Naive thymus-derived CD8-positive, alpha-beta T cell (primary cell): ENCODE measurements at regions not wholly inside any gene's neighbourhood (a gene's known extent, or its start where the extent isn't known, plus 50 kb on each side); places are given as distances from the start of the nearest gene placed in this dataset.

Source experiments
- ATAC-seq, 2 donors: fragments of 150-1000 bp; cut with Tn5 transposase in 1 of 2; sonication (Bioruptor Pico), chemical (Tn5 transposase) in 1 of 2; 1 replicate in 1 of 2; 2 replicates in 1 of 2; pipeline ENCODE4 v1.10.0; 2021; ENCODE audit warnings: mild to moderate bottlenecking in 2 of 2, moderate library complexity in 2 of 2
- POLR2A ChIA-PET: fragments of 350-600 bp; sonication (Branson Sonifier 250); formaldehyde crosslinking; loops from one replicate; lab custom pipeline; 2021; ENCODE audit warnings: antibody characterized with exemption; lab: Charles Lee
- DNase-seq, 10 donors: peaks; one replicate each; pipeline versions ENCODE4 v3.0.0 to v3.0.0-alpha.2; 2020 to 2022
- H3K27ac Mint-ChIP-seq, 10 donors: one replicate each; pipeline ENCODE4 v1.8.0; 2020 to 2022; ENCODE audit warnings: mild to moderate bottlenecking in 10 of 10, mixed read lengths in 10 of 10, moderate library complexity in 4 of 10, inconsistent platforms in 1 of 10
- H3K27me3 Mint-ChIP-seq, 5 donors: one replicate each; pipeline ENCODE4 v1.8.0; 2021 to 2022; ENCODE audit warnings: mixed read lengths in 5 of 5
- H3K36me3 Mint-ChIP-seq, 3 donors: one replicate each; pipeline ENCODE4 v1.8.0; 2020 to 2022; ENCODE audit warnings: mixed read lengths in 3 of 3, mild to moderate bottlenecking in 2 of 3, inconsistent platforms in 1 of 3
- H3K4me1 Mint-ChIP-seq, 4 donors: one replicate each; pipeline ENCODE4 v1.8.0; 2021 to 2022; ENCODE audit warnings: mixed read lengths in 4 of 4
- H3K4me3 Mint-ChIP-seq, 10 donors: one replicate each; pipeline ENCODE4 v1.8.0; 2020 to 2022; ENCODE audit warnings: mild to moderate bottlenecking in 10 of 10, mixed read lengths in 10 of 10, moderate library complexity in 6 of 10, inconsistent platforms in 1 of 10
- H3K9me3 Mint-ChIP-seq, 9 donors: one replicate each; pipeline ENCODE4 v1.8.0; 2020 to 2022; ENCODE audit warnings: mixed read lengths in 9 of 9, mild to moderate bottlenecking in 3 of 9, inconsistent platforms in 1 of 9, moderate library complexity in 1 of 9

DNA sequence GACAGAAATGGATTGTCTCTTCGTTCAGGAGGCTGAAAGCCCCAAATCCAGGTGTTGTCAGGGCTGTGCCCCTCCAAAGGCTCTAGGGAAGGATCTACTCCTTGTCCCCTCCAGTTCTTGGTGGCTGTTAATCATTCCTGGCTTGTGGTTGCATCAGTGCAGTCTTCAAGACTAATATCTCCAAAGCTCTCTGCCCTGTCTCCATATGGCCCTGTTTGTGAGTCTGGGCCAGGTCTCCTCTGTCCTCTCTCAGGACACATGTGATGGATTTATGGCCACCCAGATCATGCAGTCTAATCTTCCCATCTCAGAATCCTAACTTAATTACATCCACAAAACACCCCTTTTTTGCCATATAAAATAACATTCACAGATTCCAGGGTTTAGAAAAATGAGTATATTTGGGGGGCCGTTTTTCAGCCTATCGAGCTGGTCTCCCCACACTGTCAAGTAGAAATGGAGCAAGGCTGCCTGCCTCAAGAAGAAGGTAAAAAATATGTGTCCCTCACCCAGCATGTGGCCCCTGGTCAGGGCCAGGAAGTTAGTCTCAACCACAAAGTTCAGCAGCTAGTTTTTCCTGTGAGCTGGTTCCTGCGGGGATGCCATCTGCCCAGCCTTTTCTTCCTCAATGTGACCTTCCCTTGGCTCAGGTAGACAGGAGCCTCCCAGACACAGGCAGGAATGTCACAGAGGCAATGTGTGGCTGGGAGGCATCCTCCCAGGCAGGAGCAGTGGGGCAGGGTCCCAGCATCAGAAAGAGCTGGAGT, 509.4 kb downstream of the IRX1 start:
- Mint-ChIP-seq H3K4me1 (no peaks in the 10 kb centered on the region), H3K4me3 (no peak overlapping the region), H3K27me3 (no peaks in the 10 kb centered on the region), H3K27ac (no peak overlapping the region), H3K36me3 (no peaks in the 10 kb centered on the region), H3K9me3 (peaks cover 0 to 4% (median 0%) of the 10 kb centered on the region in 9 donors)
- DNase-seq = no peak
- POLR2A ChIA-PET = no interaction called here
- ATAC-seq = no peak

DNA sequence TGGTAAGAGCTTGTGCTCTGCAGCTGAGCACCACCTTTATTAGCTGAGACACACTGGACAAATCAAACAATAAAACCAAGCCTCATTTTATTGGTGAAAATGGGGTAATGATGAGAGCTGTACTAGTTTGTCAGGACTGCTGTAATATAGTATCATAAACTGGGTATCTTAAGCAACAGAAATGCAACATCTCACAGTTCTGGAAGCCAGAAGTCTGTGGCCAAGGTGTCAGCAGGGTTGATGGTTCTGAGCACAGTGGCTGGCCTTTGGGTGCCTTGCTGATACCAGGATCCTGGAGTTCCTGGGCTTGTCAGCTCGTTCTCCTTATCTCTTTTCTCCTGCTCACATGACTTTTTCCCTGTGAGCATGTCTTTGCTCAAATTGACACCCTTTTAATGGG, 513.1 kb downstream of the IRX1 start:
- no peaks in the 10 kb centered on the region for H3K4me1 Mint-ChIP-seq

DNA sequence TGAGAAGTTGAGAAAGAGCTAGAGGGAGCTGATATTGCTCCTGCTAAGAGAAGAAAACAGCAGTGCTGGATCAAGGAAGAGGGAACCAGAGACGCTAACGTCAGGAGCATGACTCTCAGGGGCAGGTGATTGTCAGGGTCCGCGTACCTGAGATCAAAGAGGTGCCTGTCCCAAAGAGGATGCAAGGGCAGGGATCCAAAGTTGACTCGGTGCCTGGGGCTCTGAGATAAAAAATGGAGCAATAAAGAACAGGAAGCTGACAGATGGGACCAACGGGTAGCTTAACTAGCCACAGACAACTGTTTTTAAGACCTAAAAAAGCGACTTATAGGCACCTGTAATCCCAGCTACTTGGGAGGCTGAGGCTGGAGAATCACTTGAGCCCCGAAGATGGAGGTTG, 517.8 kb downstream of the IRX1 start:
- Mint-ChIP-seq H3K4me3 (no peak overlapping the region), H3K9me3 (peaks cover 0 to 3% (median 0%) of the 10 kb centered on the region in 9 donors), H3K4me1 (no peaks in the 10 kb centered on the region), H3K27me3 (peaks cover 0 to 3% (median 0%) of the 10 kb centered on the region in 5 donors), H3K36me3 (no peaks in the 10 kb centered on the region), H3K27ac (no peak overlapping the region)
- POLR2A ChIA-PET = no interaction called here
- no peak for DNase-seq
- no peak for ATAC-seq

More for the DNA sequence above, 513.1 kb downstream of the IRX1 start:
- no peak for ATAC-seq
- Mint-ChIP-seq H3K27ac (peak overlapping the region in 1 of 10 donors; percentile 63), H3K36me3 (no peaks in the 10 kb centered on the region), H3K4me3 (no peak overlapping the region), H3K27me3 (peaks cover 0 to 3% (median 0%) of the 10 kb centered on the region in 5 donors), H3K9me3 (peaks cover 0 to 3% (median 0%) of the 10 kb centered on the region in 9 donors)
- POLR2A ChIA-PET = no interaction called here
- no peak for DNase-seq

DNA sequence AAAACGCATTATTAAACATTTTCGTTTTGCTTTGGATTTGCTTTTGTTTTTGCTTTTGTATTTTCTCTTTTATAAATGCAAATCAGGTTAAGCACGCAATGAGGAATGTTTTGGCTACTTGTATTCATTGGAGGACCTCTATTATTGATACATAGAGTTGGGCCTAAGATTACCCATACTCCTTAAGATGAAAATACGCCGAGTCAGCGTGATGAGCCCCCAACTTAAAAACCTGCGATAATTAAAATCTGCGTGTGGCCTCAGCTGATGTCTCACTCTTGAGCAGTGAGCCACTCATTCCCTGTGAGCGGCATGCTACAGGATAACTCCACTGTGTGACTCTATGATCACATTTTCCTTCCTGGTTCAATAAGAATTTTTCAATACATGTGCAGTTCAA, 518.3 kb downstream of the IRX1 start:
- Mint-ChIP-seq H3K4me3 (no peak overlapping the region), H3K36me3 (no peaks in the 10 kb centered on the region), H3K27me3 (peaks cover 0 to 3% (median 0%) of the 10 kb centered on the region in 5 donors), H3K9me3 (peaks cover 0 to 3% (median 0%) of the 10 kb centered on the region in 9 donors), H3K4me1 (no peaks in the 10 kb centered on the region), H3K27ac (no peak overlapping the region)
- ATAC-seq (no peak), DNase-seq (no peak)
- POLR2A ChIA-PET = no interaction called here

DNA sequence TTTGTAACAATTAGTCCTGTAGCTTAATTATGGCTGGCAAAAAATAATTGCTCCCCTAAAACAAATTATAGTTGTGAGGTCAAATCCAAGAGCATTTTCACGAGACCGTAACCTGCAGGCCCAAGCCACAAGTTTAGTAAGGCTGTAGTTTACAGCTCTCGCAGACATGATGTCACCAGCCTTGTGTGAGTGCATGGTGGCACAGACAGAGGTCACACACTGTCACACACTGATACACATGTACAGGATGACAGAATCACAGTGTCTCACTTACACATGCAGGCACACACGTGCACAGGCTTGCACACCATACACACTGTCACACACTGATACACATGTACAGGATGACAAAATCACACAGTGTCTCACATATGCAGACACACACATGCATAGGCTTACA, 518.8 kb downstream of the IRX1 start:
- Mint-ChIP-seq H3K27me3 (peaks cover 0 to 3% (median 0%) of the 10 kb centered on the region in 5 donors), H3K27ac (no peak overlapping the region), H3K4me3 (no peak overlapping the region), H3K36me3 (no peaks in the 10 kb centered on the region), H3K4me1 (no peaks in the 10 kb centered on the region), H3K9me3 (peaks cover 0 to 6% (median 0%) of the 10 kb centered on the region in 9 donors)
- no peak for DNase-seq
- no peak for ATAC-seq
- POLR2A ChIA-PET = no interaction called here

DNA sequence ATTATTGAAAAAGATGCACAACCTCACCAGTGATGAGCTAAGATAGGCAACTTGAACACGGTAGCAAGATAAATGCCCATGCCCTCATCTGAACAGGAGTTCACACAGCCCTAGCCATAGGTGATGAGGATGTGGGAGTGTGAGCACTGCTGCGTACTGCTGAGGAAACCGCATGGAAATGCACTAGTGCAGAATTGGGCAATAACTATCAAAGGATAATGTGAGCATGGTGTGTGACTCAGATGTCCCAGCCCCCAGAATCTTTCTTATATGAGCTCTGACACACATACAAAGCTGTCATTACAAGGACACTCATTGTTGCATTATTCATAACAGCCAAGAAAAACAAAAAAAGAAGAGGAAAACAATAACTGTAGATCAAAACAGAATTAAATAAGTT, 521.2 kb downstream of the IRX1 start:
- Mint-ChIP-seq H3K9me3 (peaks cover 0 to 23% (median 4%) of the 10 kb centered on the region in 9 donors), H3K36me3 (no peaks in the 10 kb centered on the region), H3K27me3 (peaks cover 0 to 4% (median 2%) of the 10 kb centered on the region in 5 donors), H3K4me1 (no peaks in the 10 kb centered on the region), H3K4me3 (no peak overlapping the region), H3K27ac (no peak overlapping the region)
- POLR2A ChIA-PET = no interaction called here
- DNase-seq = no peak
- ATAC-seq = no peak

DNA sequence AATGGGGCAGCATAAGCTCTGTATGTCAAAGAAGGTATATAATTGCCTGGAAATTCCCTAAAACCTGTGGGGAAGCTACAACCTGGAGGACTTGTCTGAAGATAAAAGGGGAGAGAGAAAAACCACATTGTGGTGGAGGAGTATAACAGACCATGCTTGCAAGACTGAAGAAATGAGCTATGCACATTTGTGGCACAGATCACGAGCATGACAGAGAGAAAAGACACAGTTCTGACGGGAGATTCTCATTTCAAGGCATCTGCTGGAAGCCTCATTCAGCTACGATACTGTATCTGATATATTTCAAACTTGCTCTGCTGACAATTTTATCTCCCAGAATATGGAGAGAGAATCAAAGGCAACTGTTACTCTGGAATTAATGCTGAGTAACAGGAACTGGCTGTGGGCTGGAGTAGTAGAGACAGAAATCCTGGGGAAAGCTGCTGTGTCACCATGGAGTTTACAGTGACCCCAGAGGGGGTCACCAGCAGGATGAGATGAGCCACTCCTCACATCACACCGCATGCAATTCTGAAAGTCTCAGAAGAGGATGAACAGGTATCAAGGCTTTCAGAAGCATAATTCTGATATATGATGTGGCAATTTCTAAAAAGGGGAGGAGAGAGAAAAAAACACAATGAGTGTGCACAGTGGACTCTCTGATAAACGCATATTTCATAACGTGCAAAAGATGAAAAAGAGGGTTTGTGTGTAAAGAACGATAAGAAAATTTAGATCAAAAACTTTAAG, 528.8 kb downstream of the IRX1 start:
- POLR2A ChIA-PET = no interaction called here
- no peak overlapping the region for H3K27ac Mint-ChIP-seq
- H3K4me1 Mint-ChIP-seq = peaks cover 0 to 3% (median 0%) of the 10 kb centered on the region in 4 donors
- H3K9me3 Mint-ChIP-seq = peaks cover 3 to 18% (median 10%) of the 10 kb centered on the region in 9 donors
- no peaks in the 10 kb centered on the region for H3K36me3 Mint-ChIP-seq
- peaks cover 0 to 2% (median 0%) of the 10 kb centered on the region in 5 donors for H3K27me3 Mint-ChIP-seq
- no peak overlapping the region for H3K4me3 Mint-ChIP-seq
- no peak for DNase-seq
- ATAC-seq = no peak

DNA sequence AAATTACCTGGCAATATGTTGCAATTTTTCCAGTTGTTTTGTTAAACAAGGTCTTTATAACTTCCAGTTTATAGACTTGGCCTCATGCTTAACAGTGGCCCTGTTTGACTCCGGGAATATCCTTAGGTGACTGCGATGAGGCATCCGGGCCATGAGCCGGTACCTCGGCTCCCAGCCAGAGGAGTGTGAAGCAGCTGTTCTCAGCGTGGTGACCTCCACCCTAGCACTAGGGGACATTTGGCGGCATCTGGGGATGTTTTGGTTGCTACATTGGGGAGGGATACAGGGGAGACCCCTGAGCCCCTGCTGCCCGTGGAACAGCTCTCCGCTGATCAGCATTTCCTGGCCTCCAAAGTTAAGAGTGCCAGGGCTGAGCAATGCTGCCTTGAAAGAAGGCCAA, 533.4 kb downstream of the IRX1 start:
- no peak overlapping the region for H3K4me3 Mint-ChIP-seq
- H3K9me3 Mint-ChIP-seq = peaks cover 0 to 14% (median 8%) of the 10 kb centered on the region in 9 donors
- H3K4me1 Mint-ChIP-seq = peaks cover 0 to 2% (median 0%) of the 10 kb centered on the region in 4 donors
- ATAC-seq = no peak
- POLR2A ChIA-PET = no interaction called here
- no peaks in the 10 kb centered on the region for H3K36me3 Mint-ChIP-seq
- H3K27ac Mint-ChIP-seq = no peak overlapping the region
- DNase-seq = no peak
- no peaks in the 10 kb centered on the region for H3K27me3 Mint-ChIP-seq

DNA sequence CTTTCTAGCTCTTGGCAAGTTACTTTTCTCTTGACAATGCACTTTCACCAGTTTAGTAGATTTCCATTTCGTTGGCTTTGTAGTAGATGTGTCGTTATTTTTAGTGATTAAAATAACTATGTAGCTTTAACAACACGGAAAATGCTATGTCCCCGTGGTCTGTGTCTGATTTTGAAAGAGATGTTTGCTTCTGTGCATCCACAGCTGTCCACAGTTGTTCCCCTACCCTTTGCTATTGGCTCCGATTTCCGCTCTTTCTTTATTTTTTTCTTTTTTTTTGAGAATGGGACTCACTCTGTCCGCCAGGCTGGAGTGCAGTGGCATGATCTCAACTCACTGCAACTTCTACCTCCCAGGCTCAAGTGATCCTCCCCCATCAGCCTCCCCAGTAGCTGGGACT, 533.9 kb downstream of the IRX1 start:
- Mint-ChIP-seq H3K4me1 (no peaks in the 10 kb centered on the region), H3K36me3 (no peaks in the 10 kb centered on the region), H3K27me3 (no peaks in the 10 kb centered on the region), H3K9me3 (peaks cover 0 to 14% (median 8%) of the 10 kb centered on the region in 9 donors), H3K4me3 (no peak overlapping the region), H3K27ac (no peak overlapping the region)
- POLR2A ChIA-PET = no interaction called here
- no peak for DNase-seq
- ATAC-seq = no peak

DNA sequence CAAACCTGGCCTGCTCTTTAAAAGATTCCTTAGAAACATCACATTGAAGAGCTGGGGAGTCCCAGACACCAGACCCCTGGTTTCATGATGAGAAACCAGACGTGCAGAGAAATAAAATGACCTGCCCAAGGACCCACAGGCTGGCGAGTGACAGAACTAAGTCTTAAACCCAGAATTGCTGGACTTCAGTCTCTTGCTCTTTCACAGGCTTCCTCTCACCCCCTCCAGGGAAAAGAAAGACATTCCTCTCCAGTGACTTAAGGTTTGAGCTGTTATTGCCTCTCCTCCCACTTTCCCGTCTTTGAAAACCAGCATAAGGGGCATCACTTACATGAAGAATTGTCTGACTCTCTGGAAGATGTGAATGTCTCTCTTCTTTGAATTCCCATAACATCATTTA, 535.2 kb downstream of the IRX1 start:
- H3K27me3 Mint-ChIP-seq = no peaks in the 10 kb centered on the region
- POLR2A ChIA-PET = no interaction called here
- no peaks in the 10 kb centered on the region for H3K4me1 Mint-ChIP-seq
- no peak for ATAC-seq
- H3K9me3 Mint-ChIP-seq = peaks cover 0 to 11% (median 8%) of the 10 kb centered on the region in 9 donors
- no peak overlapping the region for H3K4me3 Mint-ChIP-seq
- H3K36me3 Mint-ChIP-seq = no peaks in the 10 kb centered on the region
- H3K27ac Mint-ChIP-seq = no peak overlapping the region
- no peak for DNase-seq

DNA sequence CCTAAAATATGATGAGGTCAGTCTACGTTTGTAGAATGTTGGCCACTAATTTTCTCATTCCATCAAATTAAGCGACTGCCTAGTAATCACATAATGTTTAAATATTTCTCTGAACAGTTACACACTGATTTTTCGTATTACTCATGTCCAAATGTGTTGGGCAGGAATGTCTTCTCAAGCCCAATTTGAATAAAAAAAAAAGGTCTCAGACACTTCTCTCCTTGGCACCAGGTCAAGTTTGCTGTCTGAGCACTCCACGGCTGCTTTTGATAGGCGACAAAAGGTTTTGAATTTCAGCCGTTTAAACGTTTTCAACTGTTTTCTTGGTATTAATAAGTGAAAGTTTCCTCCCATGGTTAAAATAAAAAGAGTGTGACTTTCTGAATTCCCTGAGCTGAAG, 542.1 kb downstream of the IRX1 start:
- POLR2A ChIA-PET = no interaction called here
- no peaks in the 10 kb centered on the region for H3K27me3 Mint-ChIP-seq
- H3K9me3 Mint-ChIP-seq = peaks cover 0 to 12% (median 4%) of the 10 kb centered on the region in 9 donors
- no peaks in the 10 kb centered on the region for H3K36me3 Mint-ChIP-seq
- DNase-seq (no peak), ATAC-seq (no peak)
- H3K4me3 Mint-ChIP-seq = no peak overlapping the region
- H3K4me1 Mint-ChIP-seq = no peaks in the 10 kb centered on the region
- no peak overlapping the region for H3K27ac Mint-ChIP-seq

DNA sequence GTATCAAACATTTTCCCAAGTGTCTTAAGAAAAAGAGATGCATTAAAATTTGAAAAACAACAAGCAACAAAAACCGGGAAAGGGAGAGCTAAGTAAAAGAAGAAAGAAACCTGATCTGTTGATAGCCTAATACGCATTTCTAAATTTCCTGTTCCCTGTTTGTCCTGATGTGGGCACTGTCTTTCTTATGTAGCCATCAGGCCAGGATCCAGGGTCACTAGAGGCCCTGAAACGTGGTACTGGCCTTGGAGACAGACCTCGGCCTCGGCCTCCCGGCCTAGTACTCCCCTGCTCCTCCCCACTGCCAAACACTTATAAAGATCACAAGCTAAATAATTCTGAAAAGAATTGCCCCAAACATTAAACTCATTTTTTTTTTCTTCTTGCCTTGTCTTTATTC, 547.2 kb downstream of the IRX1 start:
- H3K9me3 Mint-ChIP-seq = peaks cover 0 to 20% (median 3%) of the 10 kb centered on the region in 9 donors

DNA sequence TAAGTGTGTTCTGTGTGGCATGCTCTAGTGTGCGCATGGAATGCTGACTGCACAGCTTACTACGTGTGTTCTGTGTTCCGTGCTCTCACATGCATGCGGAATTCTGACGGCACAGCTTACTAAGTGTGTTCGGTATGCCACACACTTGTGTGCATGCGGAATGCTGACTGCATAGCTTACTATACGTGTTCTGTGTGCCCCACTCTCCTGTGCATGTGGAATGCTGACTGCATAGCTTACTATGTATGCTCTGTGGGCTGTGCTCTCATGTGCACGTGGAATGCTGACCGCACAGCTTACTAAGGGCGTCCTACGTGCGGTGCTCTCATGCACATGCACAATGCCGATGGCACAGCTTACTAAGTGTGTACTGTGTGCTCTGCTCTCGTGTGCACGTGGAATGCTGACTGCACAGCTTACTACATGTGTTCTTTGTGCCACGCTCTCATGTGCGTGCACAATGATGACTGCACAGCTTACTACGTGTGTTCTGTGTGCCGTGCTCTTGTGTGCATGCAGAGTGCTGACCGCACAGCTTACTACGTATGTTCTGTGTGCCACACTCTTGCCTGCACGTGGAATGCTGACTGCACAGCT, 548.9 kb downstream of the IRX1 start:
- DNase-seq (no peak), ATAC-seq (no peak)
- Mint-ChIP-seq H3K27ac (no peak overlapping the region), H3K36me3 (no peaks in the 10 kb centered on the region), H3K27me3 (no peaks in the 10 kb centered on the region), H3K9me3 (peaks cover 0 to 9% (median 3%) of the 10 kb centered on the region in 9 donors), H3K4me3 (no peak overlapping the region), H3K4me1 (no peaks in the 10 kb centered on the region)
- POLR2A ChIA-PET = no interaction called here

More for the DNA sequence above, 547.2 kb downstream of the IRX1 start:
- no peaks in the 10 kb centered on the region for H3K4me1 Mint-ChIP-seq
- H3K27me3 Mint-ChIP-seq = no peaks in the 10 kb centered on the region
- ATAC-seq = no peak
- H3K36me3 Mint-ChIP-seq = no peaks in the 10 kb centered on the region
- DNase-seq = no peak
- no peak overlapping the region for H3K27ac Mint-ChIP-seq
- POLR2A ChIA-PET = no interaction called here
- no peak overlapping the region for H3K4me3 Mint-ChIP-seq
